Left lung (tissue), 4 donors: ENCODE measurements at regions not wholly inside any gene's neighbourhood (a gene's known extent, or its start where the extent isn't known, plus 50 kb on each side); places are given as distances from the start of the nearest gene placed in this dataset.
"Not testable (repeated sequence)": the region's sequence is repeated elsewhere in the genome, so short reads cannot be mapped to it uniquely, and the experiment has no call there.

ENCODE experiments used
- ATAC-seq: fragments of 200-7000 bp; cut with Tn5 transposase; one replicate; pipeline ENCODE4 v1.9.1; 2020; ENCODE audit warnings: moderate library complexity
- DNase-seq, 4 donors: peaks; one replicate each; pipeline ENCODE4 v3.0.0-alpha.2; 2013 to 2020
- H3K27ac ChIP-seq, 2 donors: fragments of 200-600 bp; sonication (generic) in 1 of 2; one replicate each; pipeline versions ENCODE4 v1.5.0 to v1.8.0; 2020 to 2021
- H3K27me3 ChIP-seq, 2 donors: fragments of 200-600 bp; sonication (generic) in 1 of 2; one replicate each; pipeline versions ENCODE4 v1.5.0 to v1.8.0; 2020 to 2021
- H3K36me3 ChIP-seq, 2 donors: fragments of 200-600 bp; sonication (generic) in 1 of 2; one replicate each; pipeline versions ENCODE4 v1.5.0 to v1.8.0; 2020 to 2021
- H3K4me1 ChIP-seq, 2 donors: fragments of 200-600 bp; one replicate each; pipeline ENCODE4 v1.8.0; 2021
- H3K4me3 ChIP-seq, 2 donors: fragments of 200-600 bp; sonication (generic) in 1 of 2; one replicate each; pipeline versions ENCODE4 v1.5.0 to v1.8.0; 2020 to 2021; ENCODE audit warnings: mild to moderate bottlenecking in 1 of 2
- H3K9me3 ChIP-seq, 2 donors: fragments of 200-600 bp; sonication (generic) in 1 of 2; one replicate each; pipeline versions ENCODE4 v1.5.0 to v1.8.0; 2020 to 2021
- intact Hi-C, 2 donors: fragments of 100-400 bp; cut with DNase I; formaldehyde crosslinking; loops; one replicate each; pipeline versions ENCODE4 v1.11.2 to v1.14.2; 2022
- TF ChIP-seq, protein P1 (sequence below), 2 donors: fragments of 200-600 bp; sonication (generic) in 1 of 2; IDR thresholded peaks; one replicate each; pipeline versions ENCODE4 v1.5.0 to v1.8.0; 2021; ENCODE audit warnings: antibody characterized with exemption in 2 of 2
- donor health status: DM: no; HTN: yes; CAD: no.
- donor health status: DM: no; HTN: no; CAD: no.

GRCh38 chr3:125767641-125768040 is 172.3 kb upstream of the OSBPL11 start:
- no peak for ATAC-seq
- Histone ChIP-seq H3K36me3 (no peaks in the 10 kb centered on the region), H3K4me1 (no peaks in the 10 kb centered on the region), H3K9me3 (no peaks in the 10 kb centered on the region), H3K27me3 (peaks cover 4 to 34% of the 10 kb centered on the region in 2 donors), H3K27ac (no peak overlapping the region), H3K4me3 (no peak overlapping the region)
- no peak for DNase-seq
- intact Hi-C loops = no loop called here
- TF ChIP-seq, protein P1, sequence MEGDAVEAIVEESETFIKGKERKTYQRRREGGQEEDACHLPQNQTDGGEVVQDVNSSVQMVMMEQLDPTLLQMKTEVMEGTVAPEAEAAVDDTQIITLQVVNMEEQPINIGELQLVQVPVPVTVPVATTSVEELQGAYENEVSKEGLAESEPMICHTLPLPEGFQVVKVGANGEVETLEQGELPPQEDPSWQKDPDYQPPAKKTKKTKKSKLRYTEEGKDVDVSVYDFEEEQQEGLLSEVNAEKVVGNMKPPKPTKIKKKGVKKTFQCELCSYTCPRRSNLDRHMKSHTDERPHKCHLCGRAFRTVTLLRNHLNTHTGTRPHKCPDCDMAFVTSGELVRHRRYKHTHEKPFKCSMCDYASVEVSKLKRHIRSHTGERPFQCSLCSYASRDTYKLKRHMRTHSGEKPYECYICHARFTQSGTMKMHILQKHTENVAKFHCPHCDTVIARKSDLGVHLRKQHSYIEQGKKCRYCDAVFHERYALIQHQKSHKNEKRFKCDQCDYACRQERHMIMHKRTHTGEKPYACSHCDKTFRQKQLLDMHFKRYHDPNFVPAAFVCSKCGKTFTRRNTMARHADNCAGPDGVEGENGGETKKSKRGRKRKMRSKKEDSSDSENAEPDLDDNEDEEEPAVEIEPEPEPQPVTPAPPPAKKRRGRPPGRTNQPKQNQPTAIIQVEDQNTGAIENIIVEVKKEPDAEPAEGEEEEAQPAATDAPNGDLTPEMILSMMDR (IDR thresholded peaks at IDR 0.05) = no peak

GRCh38 chr3:125768821-125769220 is 173.5 kb upstream of the OSBPL11 start:
- H3K27ac ChIP-seq, H3K36me3 ChIP-seq, intact Hi-C loops, DNase-seq, H3K4me1 ChIP-seq, H3K4me3 ChIP-seq, ATAC-seq, H3K9me3 ChIP-seq: not testable (repeated sequence)
- H3K27me3 ChIP-seq = peaks cover 4 to 30% of the 10 kb centered on the region in 2 donors

DNA sequence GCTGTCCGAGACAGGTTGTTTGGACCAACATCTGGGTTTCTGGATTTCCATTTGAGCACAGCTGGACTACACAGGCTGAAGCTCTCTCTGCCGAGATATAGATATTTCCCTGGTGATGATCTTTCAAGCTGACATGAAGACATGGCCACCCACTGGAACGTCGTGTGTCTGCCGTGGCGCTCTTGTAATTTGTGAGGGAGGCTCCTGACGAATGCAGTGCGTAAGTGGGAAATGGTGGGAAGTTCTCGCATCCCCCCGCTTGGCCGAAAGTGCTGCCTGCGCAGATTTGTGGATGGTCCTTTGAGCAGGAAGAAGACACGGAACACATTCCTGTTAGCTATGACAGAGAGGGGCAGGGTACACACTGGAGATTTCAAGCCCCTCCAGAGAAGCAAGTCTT is 176.2 kb upstream of the OSBPL11 start:
- intact Hi-C loops, H3K4me3 ChIP-seq, H3K9me3 ChIP-seq, ATAC-seq, H3K36me3 ChIP-seq, DNase-seq, H3K27ac ChIP-seq, H3K4me1 ChIP-seq: not testable (repeated sequence)
- peaks cover 0 to 13% of the 10 kb centered on the region in 2 donors for H3K27me3 ChIP-seq

DNA sequence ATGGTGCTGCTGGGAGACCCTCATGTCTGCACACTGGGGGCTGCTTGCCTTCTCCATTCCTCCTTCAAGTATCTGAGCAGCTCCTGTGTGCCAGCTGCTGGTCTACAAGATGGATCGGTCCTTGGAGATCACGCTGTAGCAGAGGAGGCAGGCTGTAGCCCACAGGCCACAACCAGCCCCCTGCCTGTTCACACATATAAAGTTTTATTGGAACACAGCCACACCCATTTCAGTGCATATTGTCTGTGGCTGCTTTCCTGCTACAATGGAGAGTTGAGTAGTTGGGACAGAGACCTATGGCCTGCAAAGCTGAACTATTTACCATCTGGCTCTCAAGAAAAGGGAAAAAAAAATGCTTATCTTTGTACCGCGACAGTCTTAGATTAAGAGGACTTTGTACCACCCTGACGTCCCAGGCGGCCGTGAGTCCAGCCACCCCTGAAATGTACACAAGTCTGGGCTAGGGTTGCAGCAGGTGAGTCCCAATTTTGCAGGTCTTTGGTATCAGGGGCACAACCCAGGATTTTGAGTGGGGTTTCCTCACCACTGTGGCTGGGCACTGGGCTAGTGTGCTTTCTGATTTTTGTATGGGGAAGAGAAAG is 179.2 kb upstream of the OSBPL11 start:
- H3K4me3 ChIP-seq, H3K36me3 ChIP-seq, ATAC-seq, H3K4me1 ChIP-seq, DNase-seq, H3K27ac ChIP-seq, H3K9me3 ChIP-seq, intact Hi-C loops, H3K27me3 ChIP-seq: not testable (repeated sequence)

GRCh38 chr3:125775106-125775505 is 179.8 kb upstream of the OSBPL11 start:
- intact Hi-C loops, ATAC-seq: not testable (repeated sequence)

DNA sequence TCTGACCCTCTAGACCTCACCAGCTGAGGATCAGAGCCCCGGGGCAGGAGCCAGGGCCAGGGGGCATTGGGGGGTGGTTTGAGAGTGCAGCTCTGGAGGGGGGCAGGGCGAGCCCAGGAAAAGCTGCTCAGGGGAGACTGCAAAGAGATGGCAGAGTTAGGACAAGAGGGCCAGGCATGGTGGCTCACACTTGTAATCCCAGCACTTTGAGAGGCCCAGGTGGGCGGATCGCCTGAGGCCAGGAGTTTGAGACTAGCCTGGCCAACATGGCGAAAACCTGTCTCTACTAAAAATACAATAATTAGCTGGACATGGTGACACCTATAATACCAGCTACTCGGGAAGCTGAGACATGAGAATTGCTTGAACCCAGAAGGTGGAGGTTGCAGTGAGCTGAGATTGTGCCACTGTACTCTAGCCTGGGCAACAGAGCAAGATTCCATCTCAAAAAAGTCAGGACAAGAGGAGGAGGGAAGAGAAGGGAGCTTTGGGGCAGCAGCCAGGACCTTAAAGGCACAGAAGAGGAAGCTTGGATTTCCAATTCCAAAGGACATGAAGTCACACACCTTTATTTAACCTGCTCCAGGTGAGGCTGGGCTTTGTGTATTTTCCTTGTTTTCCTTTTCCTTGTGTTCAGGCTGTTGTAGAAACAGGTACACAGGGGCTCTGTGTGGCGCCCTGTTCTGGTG is 180.5 kb upstream of the OSBPL11 start:
- intact Hi-C loops, H3K4me3 ChIP-seq, H3K4me1 ChIP-seq, H3K36me3 ChIP-seq, H3K27ac ChIP-seq, H3K27me3 ChIP-seq, DNase-seq, ATAC-seq, H3K9me3 ChIP-seq: not testable (repeated sequence)

More at GRCh38 chr3:125775106-125775505, 179.8 kb upstream of the OSBPL11 start:
- not testable (repeated sequence) for H3K4me1 ChIP-seq, DNase-seq, H3K9me3 ChIP-seq, H3K27me3 ChIP-seq, H3K27ac ChIP-seq, H3K4me3 ChIP-seq, H3K36me3 ChIP-seq

- intact Hi-C loops, H3K36me3 ChIP-seq, H3K27ac ChIP-seq, DNase-seq, H3K4me1 ChIP-seq, H3K27me3 ChIP-seq, H3K9me3 ChIP-seq, ATAC-seq, H3K4me3 ChIP-seq: not testable (repeated sequence)
Measured at GRCh38 chr3:125779276-125779675, 184.0 kb upstream of the OSBPL11 start.

DNA sequence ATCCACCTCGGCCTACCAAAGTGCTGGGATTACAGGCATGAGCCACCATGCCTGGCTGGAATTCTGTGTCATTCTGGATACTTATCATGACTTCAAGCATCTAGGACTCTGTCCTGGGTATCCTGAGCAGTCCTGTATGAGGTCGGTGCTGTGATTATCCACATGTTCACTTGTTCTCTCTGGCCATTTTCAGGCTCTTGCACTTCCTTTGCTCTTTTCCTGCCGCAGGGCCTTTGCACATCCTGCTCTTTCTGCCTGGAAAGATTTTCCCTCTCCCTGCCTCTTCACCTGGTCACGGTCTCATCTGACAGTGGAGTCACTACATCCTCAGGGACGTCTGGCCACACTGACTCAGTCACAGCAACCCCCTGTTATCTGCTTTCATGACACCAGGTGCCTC is 184.6 kb upstream of the OSBPL11 start:
- H3K4me1 ChIP-seq, H3K4me3 ChIP-seq, H3K27me3 ChIP-seq, H3K9me3 ChIP-seq, H3K27ac ChIP-seq, intact Hi-C loops, DNase-seq, ATAC-seq, H3K36me3 ChIP-seq: not testable (repeated sequence)

GRCh38 chr3:125781678-125782077 is 186.4 kb upstream of the OSBPL11 start:
- ATAC-seq, intact Hi-C loops: not testable (repeated sequence)

DNA sequence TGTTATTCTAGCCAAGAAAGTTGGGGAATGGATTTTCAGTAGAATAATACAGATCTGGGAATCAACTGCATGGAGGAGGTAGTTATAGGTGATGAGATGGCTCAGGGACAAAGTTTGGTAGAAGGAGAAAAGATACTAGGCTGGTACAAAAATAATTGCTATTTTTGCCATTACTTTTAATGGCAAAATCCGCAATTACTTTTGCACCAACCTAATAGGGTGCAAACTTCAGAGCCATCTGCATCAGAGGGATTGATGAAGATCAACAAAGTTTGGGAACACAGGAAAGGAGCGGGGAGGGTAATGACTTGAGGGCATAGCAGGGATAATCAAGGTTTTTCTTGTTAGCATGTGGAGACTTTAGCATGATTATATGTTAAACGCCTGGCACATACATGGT is 178.7 kb upstream of the ROPN1B start:
- DNase-seq, H3K4me1 ChIP-seq, H3K9me3 ChIP-seq, intact Hi-C loops, H3K27ac ChIP-seq, ATAC-seq, H3K27me3 ChIP-seq, H3K36me3 ChIP-seq, H3K4me3 ChIP-seq: not testable (repeated sequence)

More at GRCh38 chr3:125781678-125782077, 186.4 kb upstream of the OSBPL11 start:
- H3K27me3 ChIP-seq, H3K27ac ChIP-seq, H3K9me3 ChIP-seq, H3K4me1 ChIP-seq, DNase-seq, H3K4me3 ChIP-seq, H3K36me3 ChIP-seq: not testable (repeated sequence)

DNA sequence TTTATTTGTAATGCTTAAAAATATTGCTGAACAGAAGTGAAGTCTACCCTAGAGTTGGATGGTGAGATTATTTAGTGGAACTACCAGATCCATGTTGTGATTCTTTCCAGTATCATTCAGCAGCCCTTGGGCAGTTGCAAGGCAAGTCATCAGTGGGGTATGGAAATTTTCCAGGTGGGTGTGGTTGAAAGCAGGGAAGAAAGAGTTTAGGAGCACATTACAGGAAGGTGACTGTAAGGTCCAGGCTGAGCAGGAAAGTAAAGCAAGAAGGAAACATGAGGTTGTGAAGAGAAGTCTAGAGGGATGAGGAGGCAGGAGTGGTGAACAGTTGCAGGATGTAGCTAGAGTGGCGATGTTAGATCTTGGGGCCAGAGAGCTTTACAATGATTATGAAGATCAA is 178.0 kb upstream of the ROPN1B start:
- ATAC-seq, H3K36me3 ChIP-seq, intact Hi-C loops, H3K27me3 ChIP-seq, H3K27ac ChIP-seq, H3K4me3 ChIP-seq, H3K4me1 ChIP-seq, H3K9me3 ChIP-seq, DNase-seq: not testable (repeated sequence)

GRCh38 chr3:125810010-125810409 is 159.0 kb upstream of the ROPN1B start:
- H3K27ac ChIP-seq = not testable (repeated sequence)

More at GRCh38 chr3:125810010-125810409, 159.0 kb upstream of the ROPN1B start:
- peaks cover 0 to 48% of the 10 kb centered on the region in 2 donors for H3K9me3 ChIP-seq
- H3K36me3 ChIP-seq, H3K27me3 ChIP-seq, ATAC-seq, H3K4me3 ChIP-seq, H3K4me1 ChIP-seq, intact Hi-C loops, DNase-seq: not testable (repeated sequence)
